ENCODE measurements at regions not wholly inside any gene's neighbourhood (a gene's known extent, or its start where the extent isn't known, plus 50 kb on each side); places are given as distances from the start of the nearest gene placed in this dataset.

GRCh38 chr5:57989378-57989777, 470.5 kb downstream of the PLK2 start:
- POLR2A ChIA-PET = no interaction called here
- Histone ChIP-seq H3K36me3 (ENCODE audit: control insufficient read depth, insufficient read depth, low read length) (no peaks in the 10 kb centered on the region), H3K4me3 (ENCODE audit: low read depth, low read length) (no peak overlapping the region), H3K27me3 (ENCODE audit: control insufficient read depth, insufficient read depth, low read length) (no peaks in the 10 kb centered on the region)
- CTCF ChIA-PET = interaction anchor here (1.2 kb wide), 1 partner anchor 43 kb away, joined by 3 read pairs; no protein-coding TSS in a partner anchor
- TF ChIP-seq CTCF (IDR thresholded peaks at IDR 0.05; ENCODE audit: insufficient read depth, low read depth, low read length) = no peak
- DNase-seq (ENCODE audit: low read depth) = no peak

- DNase-seq (ENCODE audit: low read depth) = no peak
- POLR2A ChIA-PET = no interaction called here
- CTCF ChIA-PET = interaction anchor here (0.8 to 1.2 kb wide), 2 partner anchors 38 to 42 kb away, joined by 3 to 4 read pairs; no protein-coding TSS in a partner anchor
- Histone ChIP-seq H3K4me3 (ENCODE audit: low read depth, low read length) (no peak overlapping the region), H3K27me3 (ENCODE audit: control insufficient read depth, insufficient read depth, low read length) (no peaks in the 10 kb centered on the region), H3K36me3 (ENCODE audit: control insufficient read depth, insufficient read depth, low read length) (no peaks in the 10 kb centered on the region)
- TF ChIP-seq CTCF (IDR thresholded peaks at IDR 0.05; ENCODE audit: insufficient read depth, low read depth, low read length) = no peak
Measured at GRCh38 chr5:57988813-57989212, 471.1 kb downstream of the PLK2 start.

GRCh38 chr5:57987552-57987951, 472.3 kb downstream of the PLK2 start:
- TF ChIP-seq CTCF (IDR thresholded peaks at IDR 0.05; ENCODE audit: insufficient read depth, low read depth, low read length) = no peak
- Histone ChIP-seq H3K4me3 (ENCODE audit: low read depth, low read length) (no peak overlapping the region), H3K36me3 (ENCODE audit: control insufficient read depth, insufficient read depth, low read length) (no peaks in the 10 kb centered on the region), H3K27me3 (ENCODE audit: control insufficient read depth, insufficient read depth, low read length) (no peaks in the 10 kb centered on the region)
- DNase-seq (ENCODE audit: low read depth) = no peak
- POLR2A ChIA-PET = no interaction called here
- CTCF ChIA-PET = no interaction called here

- Histone ChIP-seq H3K27me3 (ENCODE audit: control insufficient read depth, insufficient read depth, low read length) (no peaks in the 10 kb centered on the region), H3K4me3 (ENCODE audit: low read depth, low read length) (no peak overlapping the region), H3K36me3 (ENCODE audit: control insufficient read depth, insufficient read depth, low read length) (no peaks in the 10 kb centered on the region)
- ChIA-PET POLR2A (no interaction called here), CTCF (interaction anchor here (0.6 kb wide), 1 partner anchor 106 kb away, joined by 3 read pairs; no protein-coding TSS in a partner anchor)
- DNase-seq (ENCODE audit: low read depth) = peak; percentile 4
- no peak for TF ChIP-seq CTCF (IDR thresholded peaks at IDR 0.05; ENCODE audit: insufficient read depth, low read depth, low read length)
Measured at GRCh38 chr5:57986761-57987341, 473.0 kb downstream of the PLK2 start.

- DNase-seq (ENCODE audit: low read depth) = no peak
- ChIA-PET POLR2A (no interaction called here), CTCF (no interaction called here)
- TF ChIP-seq CTCF (IDR thresholded peaks at IDR 0.05; ENCODE audit: insufficient read depth, low read depth, low read length) = no peak
- Histone ChIP-seq H3K27me3 (ENCODE audit: control insufficient read depth, insufficient read depth, low read length) (no peaks in the 10 kb centered on the region), H3K36me3 (ENCODE audit: control insufficient read depth, insufficient read depth, low read length) (no peaks in the 10 kb centered on the region), H3K4me3 (ENCODE audit: low read depth, low read length) (no peak overlapping the region)
Measured at GRCh38 chr5:57983426-57983825, 476.5 kb downstream of the PLK2 start.

Data from BJ (cell line).